ENCODE measurements at regions not wholly inside any gene's neighbourhood (a gene's known extent, or its start where the extent isn't known, plus 50 kb on each side); places are given as distances from the start of the nearest gene placed in this dataset.

- in situ Hi-C loops (cut with HindIII; ENCODE audit: low sequenced_read_pairs): no loop called here
These were observed 800.5 kb downstream of the SLITRK6 start for GRCh38 chr13:84998681-84999080.

GRCh38 chr13:84997858-84998257 lies 801.4 kb downstream of the SLITRK6 start:
- in situ Hi-C loops (cut with HindIII; ENCODE audit: low sequenced_read_pairs): no loop called here

GRCh38 chr13:84994582-84994981 lies 804.6 kb downstream of the SLITRK6 start:
- in situ Hi-C loops (cut with HindIII; ENCODE audit: low sequenced_read_pairs): no loop called here

GRCh38 chr13:84985860-84986259 lies 813.4 kb downstream of the SLITRK6 start:
- in situ Hi-C loops (cut with HindIII; ENCODE audit: low sequenced_read_pairs): no loop called here

- in situ Hi-C loops (cut with HindIII; ENCODE audit: low sequenced_read_pairs): no loop called here
These were observed 815.9 kb downstream of the SLITRK6 start for GRCh38 chr13:84983321-84983720.

- in situ Hi-C loops (cut with HindIII; ENCODE audit: low sequenced_read_pairs): no loop called here
These were observed 818.6 kb downstream of the SLITRK6 start for GRCh38 chr13:84980571-84980970.

- in situ Hi-C loops (cut with HindIII; ENCODE audit: low sequenced_read_pairs): no loop called here
These were observed 820.4 kb downstream of the SLITRK6 start for GRCh38 chr13:84978851-84979250.

GRCh38 chr13:84973661-84974060 lies 825.6 kb downstream of the SLITRK6 start:
- in situ Hi-C loops (cut with HindIII; ENCODE audit: low sequenced_read_pairs): no loop called here

GRCh38 chr13:84972907-84973306 lies 826.3 kb downstream of the SLITRK6 start:
- in situ Hi-C loops (cut with HindIII; ENCODE audit: low sequenced_read_pairs): no loop called here

GRCh38 chr13:84962849-84963248 lies 836.4 kb downstream of the SLITRK6 start:
- in situ Hi-C loops (cut with HindIII; ENCODE audit: low sequenced_read_pairs): no loop called here

- in situ Hi-C loops (cut with HindIII; ENCODE audit: low sequenced_read_pairs): no loop called here
These were observed 837.0 kb downstream of the SLITRK6 start for GRCh38 chr13:84962141-84962750.

- in situ Hi-C loops (cut with HindIII; ENCODE audit: low sequenced_read_pairs): no loop called here
These were observed 838.2 kb downstream of the SLITRK6 start for GRCh38 chr13:84961023-84961422.

- in situ Hi-C loops (cut with HindIII; ENCODE audit: low sequenced_read_pairs): no loop called here
These were observed 839.4 kb downstream of the SLITRK6 start for GRCh38 chr13:84959818-84960217.

- in situ Hi-C loops (cut with HindIII; ENCODE audit: low sequenced_read_pairs): no loop called here
These were observed 844.6 kb downstream of the SLITRK6 start for GRCh38 chr13:84954636-84955035.

- in situ Hi-C loops (cut with HindIII; ENCODE audit: low sequenced_read_pairs): no loop called here
These were observed 848.1 kb downstream of the SLITRK6 start for GRCh38 chr13:84951128-84951527.

GRCh38 chr13:84946192-84946591 lies 853.0 kb downstream of the SLITRK6 start:
- in situ Hi-C loops (cut with HindIII; ENCODE audit: low sequenced_read_pairs): no loop called here

GRCh38 chr13:84940798-84941197 lies 858.4 kb downstream of the SLITRK6 start:
- in situ Hi-C loops (cut with HindIII; ENCODE audit: low sequenced_read_pairs): no loop called here

- in situ Hi-C loops (cut with HindIII; ENCODE audit: low sequenced_read_pairs): no loop called here
These were observed 859.1 kb downstream of the SLITRK6 start for GRCh38 chr13:84940167-84940566.

GRCh38 chr13:84934911-84935310 lies 864.3 kb downstream of the SLITRK6 start:
- in situ Hi-C loops (cut with HindIII; ENCODE audit: low sequenced_read_pairs): no loop called here

- in situ Hi-C loops (cut with HindIII; ENCODE audit: low sequenced_read_pairs): no loop called here
These were observed 865.4 kb downstream of the SLITRK6 start for GRCh38 chr13:84933797-84934196.

GRCh38 chr13:84931264-84931663 lies 868.0 kb downstream of the SLITRK6 start:
- in situ Hi-C loops (cut with HindIII; ENCODE audit: low sequenced_read_pairs): no loop called here

GRCh38 chr13:84927442-84928169 lies 871.6 kb downstream of the SLITRK6 start:
- in situ Hi-C loops (cut with HindIII; ENCODE audit: low sequenced_read_pairs): no loop called here

- in situ Hi-C loops (cut with HindIII; ENCODE audit: low sequenced_read_pairs): no loop called here
These were observed 873.8 kb downstream of the SLITRK6 start for GRCh38 chr13:84925443-84925842.

Measured in DLD1 (cell line).